OCI-LY1 (cell line): ENCODE measurements at regions not wholly inside any gene's neighbourhood (a gene's known extent, or its start where the extent isn't known, plus 50 kb on each side); places are given as distances from the start of the nearest gene placed in this dataset.

ENCODE experiments used
- EZH2 ChIP-seq: fragments of 200-600 bp; sonication (generic), shearing (Covaris generic); IDR thresholded peaks from 2 replicates; pipeline ENCODE4 v1.8.0; 2017; ENCODE audit warnings: borderline replicate concordance, mixed run types, mild to moderate bottlenecking, antibody characterized with exemption, low read length, moderate library complexity, mixed read lengths
- TF ChIP-seq, protein P1 (sequence below): fragments of 200-600 bp; sonication (generic), shearing (Covaris generic); IDR thresholded peaks from 2 replicates; pipeline ENCODE4 v1.5.1; 2017; ENCODE audit warnings: mild to moderate bottlenecking, antibody characterized with exemption, low read length, moderate library complexity, mixed read lengths

GRCh38 chr3:461006-461405 is 264.4 kb downstream of the CHL1 start:
- no peak for TF ChIP-seq EZH2
- TF ChIP-seq, protein P1, sequence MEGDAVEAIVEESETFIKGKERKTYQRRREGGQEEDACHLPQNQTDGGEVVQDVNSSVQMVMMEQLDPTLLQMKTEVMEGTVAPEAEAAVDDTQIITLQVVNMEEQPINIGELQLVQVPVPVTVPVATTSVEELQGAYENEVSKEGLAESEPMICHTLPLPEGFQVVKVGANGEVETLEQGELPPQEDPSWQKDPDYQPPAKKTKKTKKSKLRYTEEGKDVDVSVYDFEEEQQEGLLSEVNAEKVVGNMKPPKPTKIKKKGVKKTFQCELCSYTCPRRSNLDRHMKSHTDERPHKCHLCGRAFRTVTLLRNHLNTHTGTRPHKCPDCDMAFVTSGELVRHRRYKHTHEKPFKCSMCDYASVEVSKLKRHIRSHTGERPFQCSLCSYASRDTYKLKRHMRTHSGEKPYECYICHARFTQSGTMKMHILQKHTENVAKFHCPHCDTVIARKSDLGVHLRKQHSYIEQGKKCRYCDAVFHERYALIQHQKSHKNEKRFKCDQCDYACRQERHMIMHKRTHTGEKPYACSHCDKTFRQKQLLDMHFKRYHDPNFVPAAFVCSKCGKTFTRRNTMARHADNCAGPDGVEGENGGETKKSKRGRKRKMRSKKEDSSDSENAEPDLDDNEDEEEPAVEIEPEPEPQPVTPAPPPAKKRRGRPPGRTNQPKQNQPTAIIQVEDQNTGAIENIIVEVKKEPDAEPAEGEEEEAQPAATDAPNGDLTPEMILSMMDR: no peak
